ENCODE measurements at regions not wholly inside any gene's neighbourhood (a gene's known extent, or its start where the extent isn't known, plus 50 kb on each side); places are given as distances from the start of the nearest gene placed in this dataset.

DNA sequence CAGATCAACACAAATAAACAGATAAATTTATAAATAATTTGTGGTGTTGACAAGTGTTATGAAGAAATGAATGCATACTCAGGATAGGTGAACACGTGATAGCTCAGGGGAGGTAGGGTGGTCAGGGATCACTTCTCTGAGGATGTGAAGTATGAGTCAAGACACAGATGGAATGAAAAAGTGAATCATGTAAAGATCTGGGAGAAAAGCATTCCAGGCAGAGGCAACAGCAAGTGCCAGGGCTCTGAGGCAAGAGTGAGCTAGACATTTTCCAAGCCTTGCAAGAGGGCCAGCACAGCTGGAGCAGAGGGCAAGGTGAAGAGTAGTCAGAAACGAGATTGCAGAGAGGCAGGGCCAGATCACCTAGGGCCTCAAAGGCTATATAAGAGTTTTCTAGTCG is 177.8 kb downstream of the WNT5A start:
- ChIA-PET POLR2A (no interaction called here), CTCF (no interaction called here)
- H3K36me3 Mint-ChIP-seq (ENCODE audit: low read depth), result no peaks in the 10 kb centered on the region
- H3K4me3 Mint-ChIP-seq, result no peak overlapping the region
- no peaks in the 10 kb centered on the region for H3K9me3 Mint-ChIP-seq (ENCODE audit: insufficient read depth)
- no peak overlapping the region for H3K27ac Mint-ChIP-seq
- no peak for DNase-seq
- no peaks in the 10 kb centered on the region for H3K27me3 Mint-ChIP-seq (ENCODE audit: low read depth)
- no peak for ATAC-seq
- H3K4me1 Mint-ChIP-seq (ENCODE audit: low read depth), result no peaks in the 10 kb centered on the region

DNA sequence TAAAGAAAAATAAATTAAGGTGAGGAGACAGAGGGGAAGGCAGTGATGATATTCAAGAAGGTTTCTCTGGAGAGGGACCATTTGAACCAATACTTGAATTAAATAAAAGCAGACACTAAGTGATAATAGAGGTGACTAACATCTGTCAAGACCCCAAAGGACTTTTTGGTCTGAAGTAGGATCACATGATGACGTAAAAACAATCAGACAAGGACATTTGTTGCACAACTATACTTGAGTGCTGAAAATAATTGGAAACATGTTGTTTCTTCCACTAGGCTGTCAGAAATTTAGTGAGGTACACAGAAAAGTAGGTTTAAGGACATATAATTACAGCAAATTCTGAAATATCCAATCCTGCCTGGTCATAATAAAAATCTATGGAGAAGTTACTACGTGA is 179.5 kb downstream of the WNT5A start:
- ATAC-seq (no peak), DNase-seq (no peak)
- H3K27me3 Mint-ChIP-seq (ENCODE audit: low read depth), result no peaks in the 10 kb centered on the region
- no peak overlapping the region for H3K27ac Mint-ChIP-seq
- H3K36me3 Mint-ChIP-seq (ENCODE audit: low read depth), result no peaks in the 10 kb centered on the region
- POLR2A ChIA-PET, result no interaction called here
- CTCF ChIA-PET, result no interaction called here
- no peak overlapping the region for H3K4me3 Mint-ChIP-seq
- H3K4me1 Mint-ChIP-seq (ENCODE audit: low read depth), result no peaks in the 10 kb centered on the region
- H3K9me3 Mint-ChIP-seq (ENCODE audit: insufficient read depth), result no peaks in the 10 kb centered on the region

DNA sequence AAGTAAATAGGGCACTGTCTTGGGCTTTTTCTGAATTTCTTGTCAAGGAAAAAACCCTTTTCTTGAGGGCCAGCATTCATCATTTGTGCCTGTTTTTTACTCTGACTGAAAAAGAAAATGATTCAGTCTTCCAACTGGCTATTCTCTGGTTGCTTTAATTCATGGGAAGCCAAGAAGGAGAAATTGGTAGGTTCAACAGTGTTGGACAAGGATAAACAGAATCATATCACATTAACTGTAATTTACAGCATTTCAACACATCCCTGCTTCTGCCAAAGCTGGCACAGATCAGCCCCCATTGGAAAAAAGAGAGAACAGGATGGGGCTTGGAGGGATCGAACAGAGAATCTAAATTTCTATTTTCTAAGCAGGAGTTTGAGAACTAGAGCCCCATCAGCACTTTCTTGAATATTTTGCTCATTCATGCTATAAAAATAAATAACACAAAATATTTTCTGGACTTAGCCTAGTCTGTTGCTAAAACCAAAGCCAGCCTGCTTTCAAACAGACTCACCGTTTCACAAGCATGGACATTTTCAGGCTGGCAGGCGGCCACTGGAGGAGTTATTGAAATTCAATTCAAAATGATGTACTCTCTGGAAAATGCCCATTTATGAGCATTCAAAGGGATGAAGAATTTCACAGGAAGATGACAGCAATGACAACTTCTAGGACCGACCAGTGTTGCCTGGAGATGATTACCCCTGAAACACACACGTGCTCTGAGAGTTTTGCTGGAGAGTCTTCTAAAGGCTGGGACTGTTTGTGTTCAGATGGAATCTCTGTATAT is 181.2 kb downstream of the WNT5A start:
- no peaks in the 10 kb centered on the region for H3K27me3 Mint-ChIP-seq (ENCODE audit: low read depth)
- no peak overlapping the region for H3K27ac Mint-ChIP-seq
- POLR2A ChIA-PET, result no interaction called here

DNA sequence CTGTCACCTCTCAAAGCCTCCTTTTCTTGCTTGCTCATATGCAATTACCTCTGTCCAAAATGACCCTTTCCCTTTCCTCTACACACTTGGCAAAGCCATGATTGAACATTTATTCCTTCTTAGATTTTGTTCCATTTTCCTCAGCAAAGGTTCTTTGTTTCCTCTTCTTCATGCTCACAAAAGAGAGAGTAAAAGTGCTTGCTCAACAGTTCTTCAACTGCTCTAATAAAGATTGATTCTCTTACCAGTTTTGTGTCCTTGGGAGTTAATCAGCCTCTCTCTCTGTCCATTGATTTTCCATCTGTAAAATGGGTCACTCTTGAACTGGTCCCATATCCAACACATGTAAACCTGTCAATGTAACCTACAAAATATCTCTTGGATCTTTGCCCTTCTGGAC is 186.4 kb downstream of the WNT5A start:
- Mint-ChIP-seq H3K9me3 (ENCODE audit: insufficient read depth) (no peaks in the 10 kb centered on the region), H3K4me3 (no peak overlapping the region), H3K27me3 (ENCODE audit: low read depth) (no peaks in the 10 kb centered on the region), H3K4me1 (ENCODE audit: low read depth) (no peaks in the 10 kb centered on the region), H3K27ac (no peak overlapping the region), H3K36me3 (ENCODE audit: low read depth) (no peaks in the 10 kb centered on the region)
- DNase-seq, result no peak
- POLR2A ChIA-PET, result no interaction called here
- no peak for ATAC-seq
- CTCF ChIA-PET, result no interaction called here

More for the DNA sequence above, 181.2 kb downstream of the WNT5A start:
- CTCF ChIA-PET, result no interaction called here
- no peak for DNase-seq
- Mint-ChIP-seq H3K4me3 (no peak overlapping the region), H3K4me1 (ENCODE audit: low read depth) (no peaks in the 10 kb centered on the region), H3K9me3 (ENCODE audit: insufficient read depth) (no peaks in the 10 kb centered on the region), H3K36me3 (ENCODE audit: low read depth) (no peaks in the 10 kb centered on the region)
- ATAC-seq, result no peak

DNA sequence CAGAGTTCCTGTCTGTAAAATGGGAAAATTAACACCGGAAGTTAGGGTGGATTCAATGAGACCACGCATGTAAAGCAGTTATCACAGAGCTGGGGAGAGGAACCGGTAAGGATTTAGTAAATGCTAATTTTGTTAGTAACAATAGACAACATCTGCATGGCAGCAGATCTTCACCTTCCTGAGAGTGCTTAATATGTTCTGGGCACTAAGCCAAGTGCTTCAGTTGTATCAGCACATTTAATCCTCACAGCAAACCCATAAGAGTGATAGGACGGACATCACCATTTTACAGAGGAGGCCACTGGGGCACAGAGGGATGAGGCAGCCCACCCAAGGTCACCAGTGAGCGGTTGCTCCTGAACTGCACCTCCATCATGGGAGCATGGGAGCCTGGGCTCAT is 189.4 kb downstream of the WNT5A start:
- Mint-ChIP-seq H3K36me3 (ENCODE audit: low read depth) (no peaks in the 10 kb centered on the region), H3K27ac (no peak overlapping the region), H3K4me1 (ENCODE audit: low read depth) (no peaks in the 10 kb centered on the region), H3K9me3 (ENCODE audit: insufficient read depth) (no peaks in the 10 kb centered on the region), H3K4me3 (no peak overlapping the region), H3K27me3 (ENCODE audit: low read depth) (no peaks in the 10 kb centered on the region)
- POLR2A ChIA-PET, result no interaction called here
- CTCF ChIA-PET, result no interaction called here
- ATAC-seq (no peak), DNase-seq (no peak)

DNA sequence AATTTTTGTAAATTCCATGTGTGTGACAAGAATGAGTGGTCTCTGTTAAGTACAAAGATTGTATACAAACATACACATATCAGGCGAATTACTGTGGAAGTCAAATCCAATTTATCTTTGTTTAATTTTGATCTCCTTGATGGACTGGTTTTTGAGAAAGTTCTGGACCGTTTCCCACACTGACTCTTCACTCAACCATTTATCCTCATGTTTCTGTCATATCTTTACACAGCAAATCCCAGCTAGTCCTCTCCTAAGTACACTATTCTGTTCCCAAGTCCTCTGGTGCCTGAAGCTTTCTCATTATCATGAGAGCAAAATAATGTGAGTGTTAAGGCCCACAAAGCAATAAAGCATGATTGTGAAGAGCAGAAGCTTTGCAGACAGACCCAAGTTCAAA is 189.9 kb downstream of the WNT5A start:
- Mint-ChIP-seq H3K27me3 (ENCODE audit: low read depth) (no peaks in the 10 kb centered on the region), H3K4me1 (ENCODE audit: low read depth) (no peaks in the 10 kb centered on the region), H3K9me3 (ENCODE audit: insufficient read depth) (no peaks in the 10 kb centered on the region), H3K4me3 (no peak overlapping the region), H3K36me3 (ENCODE audit: low read depth) (no peaks in the 10 kb centered on the region), H3K27ac (no peak overlapping the region)
- POLR2A ChIA-PET, result interaction anchor here (0.6 kb wide), 1 partner anchor 451 kb away, joined by 3 read pairs; no protein-coding TSS in a partner anchor
- ATAC-seq, result no peak
- CTCF ChIA-PET, result no interaction called here
- no peak for DNase-seq

DNA sequence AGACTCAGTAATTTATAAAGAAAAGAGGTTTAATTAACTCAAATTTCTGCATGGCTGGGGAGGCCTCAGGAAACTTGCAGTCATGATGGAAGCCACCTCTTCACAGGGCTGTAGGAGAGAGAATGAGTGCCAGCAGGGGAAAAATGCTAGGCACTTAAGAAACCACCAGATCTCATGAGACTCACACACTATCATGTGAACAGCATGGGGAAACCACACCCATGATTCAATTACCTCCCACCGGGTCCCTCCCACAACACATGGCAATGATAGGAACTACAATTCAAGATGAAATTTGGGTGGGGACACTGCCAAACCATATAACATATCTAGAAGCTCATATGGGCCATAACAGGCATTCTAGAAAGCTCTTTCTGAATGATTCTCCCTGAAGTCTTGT is 190.3 kb downstream of the WNT5A start:
- Mint-ChIP-seq H3K36me3 (ENCODE audit: low read depth) (no peaks in the 10 kb centered on the region), H3K27me3 (ENCODE audit: low read depth) (no peaks in the 10 kb centered on the region)
- CTCF ChIA-PET, result no interaction called here

DNA sequence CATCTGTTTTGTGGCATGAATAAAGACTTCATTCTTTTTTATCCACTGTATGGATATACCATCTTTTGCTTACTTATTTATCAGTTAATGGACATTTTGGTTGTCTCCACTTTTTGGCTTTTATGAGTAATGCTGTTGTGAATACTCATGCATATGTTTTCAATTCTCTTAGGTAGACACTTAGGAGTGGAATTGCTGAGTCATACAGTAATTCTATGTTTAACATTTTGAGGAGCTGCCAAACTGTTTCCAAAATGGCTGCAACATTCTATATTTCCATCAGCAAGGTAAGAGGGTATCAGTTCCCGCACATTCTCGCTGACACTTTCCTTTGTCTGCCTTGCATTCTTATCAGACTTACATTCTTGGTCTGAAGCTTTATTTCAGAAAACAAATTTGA is 191.1 kb downstream of the WNT5A start:
- ATAC-seq (no peak), DNase-seq (no peak)
- ChIA-PET CTCF (no interaction called here), POLR2A (no interaction called here)
- no peak overlapping the region for H3K4me3 Mint-ChIP-seq
- no peak overlapping the region for H3K27ac Mint-ChIP-seq
- H3K36me3 Mint-ChIP-seq (ENCODE audit: low read depth), result no peaks in the 10 kb centered on the region
- H3K9me3 Mint-ChIP-seq (ENCODE audit: insufficient read depth), result no peaks in the 10 kb centered on the region
- H3K27me3 Mint-ChIP-seq (ENCODE audit: low read depth), result no peaks in the 10 kb centered on the region
- H3K4me1 Mint-ChIP-seq (ENCODE audit: low read depth), result no peaks in the 10 kb centered on the region

More for the DNA sequence above, 190.3 kb downstream of the WNT5A start:
- Mint-ChIP-seq H3K9me3 (ENCODE audit: insufficient read depth) (no peaks in the 10 kb centered on the region), H3K4me3 (no peak overlapping the region), H3K27ac (no peak overlapping the region), H3K4me1 (ENCODE audit: low read depth) (no peaks in the 10 kb centered on the region)
- no peak for ATAC-seq
- DNase-seq, result no peak
- POLR2A ChIA-PET, result interaction anchor here (0.6 kb wide), 1 partner anchor 450 kb away, joined by 3 read pairs; no protein-coding TSS in a partner anchor

DNA sequence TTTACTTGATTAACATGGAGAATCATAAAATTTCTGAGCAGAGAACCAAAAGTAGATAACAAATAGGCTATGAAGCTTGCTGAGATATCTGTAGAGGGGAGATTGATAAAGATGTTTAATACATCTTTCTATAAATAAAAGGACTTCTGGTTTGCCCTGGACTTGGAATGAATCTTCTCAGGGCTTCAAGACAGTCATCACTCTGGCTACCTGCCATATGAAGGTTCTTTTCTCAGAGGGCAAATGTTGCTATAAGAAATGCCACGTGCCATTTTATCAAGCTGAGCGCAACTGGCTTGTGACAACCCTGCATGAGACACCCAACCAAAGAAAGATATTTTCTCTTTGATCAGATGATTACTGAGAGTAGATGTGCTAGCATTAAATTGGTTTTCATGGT is 192.5 kb downstream of the WNT5A start:
- Mint-ChIP-seq H3K36me3 (ENCODE audit: low read depth) (no peaks in the 10 kb centered on the region), H3K27me3 (ENCODE audit: low read depth) (no peaks in the 10 kb centered on the region), H3K9me3 (ENCODE audit: insufficient read depth) (no peaks in the 10 kb centered on the region), H3K4me1 (ENCODE audit: low read depth) (no peaks in the 10 kb centered on the region), H3K4me3 (no peak overlapping the region), H3K27ac (no peak overlapping the region)
- DNase-seq, result no peak
- POLR2A ChIA-PET, result no interaction called here
- no peak for ATAC-seq
- CTCF ChIA-PET, result no interaction called here

DNA sequence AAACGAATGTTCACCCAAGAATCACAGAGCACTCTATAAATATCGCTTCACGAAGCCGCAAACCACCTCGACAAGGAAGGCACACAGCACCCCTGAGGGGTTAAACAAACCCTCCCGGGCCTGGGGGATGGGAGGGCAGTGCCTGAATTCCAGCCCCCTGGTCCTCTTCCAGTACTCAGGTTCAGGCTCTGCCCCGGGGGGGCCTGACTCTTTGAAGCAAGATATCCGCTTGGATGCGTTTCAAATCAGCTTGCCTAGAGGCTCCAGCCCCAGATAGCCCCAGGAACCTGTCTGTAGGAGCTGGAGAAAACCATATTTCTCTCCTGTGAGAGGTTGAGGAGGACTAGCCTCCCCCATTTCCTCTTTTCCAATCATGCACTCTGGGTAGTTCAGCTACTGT is 194.7 kb downstream of the WNT5A start:
- Mint-ChIP-seq H3K27me3 (ENCODE audit: low read depth) (no peaks in the 10 kb centered on the region), H3K9me3 (ENCODE audit: insufficient read depth) (no peaks in the 10 kb centered on the region), H3K36me3 (ENCODE audit: low read depth) (no peaks in the 10 kb centered on the region), H3K4me3 (no peak overlapping the region), H3K4me1 (ENCODE audit: low read depth) (no peaks in the 10 kb centered on the region), H3K27ac (no peak overlapping the region)
- no peak for DNase-seq
- ChIA-PET CTCF (interaction anchor here (0.8 kb wide), 1 partner anchor 959 kb away, joined by 3 read pairs; no protein-coding TSS in a partner anchor), POLR2A (no interaction called here)
- no peak for ATAC-seq

DNA sequence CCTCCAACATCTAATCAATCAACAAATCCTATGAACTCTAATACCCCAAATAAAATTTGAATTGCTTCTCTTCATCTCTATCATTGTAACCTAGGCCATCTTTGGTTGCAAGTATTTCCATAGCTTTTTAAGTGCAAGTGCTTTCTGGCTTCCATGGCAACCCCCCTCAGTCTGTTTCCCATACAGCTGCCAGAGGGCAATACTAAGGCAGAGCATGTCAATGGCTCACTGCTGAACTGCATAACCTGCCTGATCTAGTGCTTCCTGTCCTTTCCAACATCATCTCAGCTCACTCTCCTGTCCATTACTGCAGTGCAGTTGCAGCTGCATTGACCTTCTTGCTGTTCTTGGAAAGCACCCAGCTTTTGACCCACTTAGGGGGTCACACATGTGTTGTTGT is 198.4 kb downstream of the WNT5A start:
- DNase-seq, result no peak
- no peaks in the 10 kb centered on the region for H3K9me3 Mint-ChIP-seq (ENCODE audit: insufficient read depth)
- H3K36me3 Mint-ChIP-seq (ENCODE audit: low read depth), result no peaks in the 10 kb centered on the region
- H3K4me3 Mint-ChIP-seq, result no peak overlapping the region
- no peak overlapping the region for H3K27ac Mint-ChIP-seq
- POLR2A ChIA-PET, result no interaction called here
- ATAC-seq, result no peak
- no peaks in the 10 kb centered on the region for H3K4me1 Mint-ChIP-seq (ENCODE audit: low read depth)
- CTCF ChIA-PET, result no interaction called here
- no peaks in the 10 kb centered on the region for H3K27me3 Mint-ChIP-seq (ENCODE audit: low read depth)

DNA sequence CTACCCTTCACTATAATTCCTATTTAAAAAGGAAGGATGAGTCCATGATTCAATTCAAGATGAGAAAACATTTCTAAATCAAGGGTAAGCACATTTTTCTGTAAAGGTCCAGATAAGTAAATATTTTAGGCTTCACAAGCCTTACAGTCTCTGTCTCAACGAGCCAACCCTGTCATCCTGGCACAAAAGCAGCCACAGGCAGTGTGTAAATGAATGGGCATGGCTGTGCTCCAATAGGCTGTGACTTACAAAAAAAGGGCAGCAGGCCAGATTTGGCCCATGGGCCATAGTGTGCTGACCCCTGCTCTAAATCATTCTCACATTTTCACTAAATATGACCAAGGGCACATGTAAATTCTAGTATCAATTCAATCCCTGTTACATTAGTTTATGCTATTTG is 200.4 kb downstream of the WNT5A start:
- no peaks in the 10 kb centered on the region for H3K9me3 Mint-ChIP-seq (ENCODE audit: insufficient read depth)
- no peaks in the 10 kb centered on the region for H3K4me1 Mint-ChIP-seq (ENCODE audit: low read depth)
- H3K27ac Mint-ChIP-seq, result no peak overlapping the region
- no peak for ATAC-seq
- POLR2A ChIA-PET, result no interaction called here
- H3K27me3 Mint-ChIP-seq (ENCODE audit: low read depth), result no peaks in the 10 kb centered on the region
- no peak overlapping the region for H3K4me3 Mint-ChIP-seq
- no peaks in the 10 kb centered on the region for H3K36me3 Mint-ChIP-seq (ENCODE audit: low read depth)
- CTCF ChIA-PET, result no interaction called here
- no peak for DNase-seq

DNA sequence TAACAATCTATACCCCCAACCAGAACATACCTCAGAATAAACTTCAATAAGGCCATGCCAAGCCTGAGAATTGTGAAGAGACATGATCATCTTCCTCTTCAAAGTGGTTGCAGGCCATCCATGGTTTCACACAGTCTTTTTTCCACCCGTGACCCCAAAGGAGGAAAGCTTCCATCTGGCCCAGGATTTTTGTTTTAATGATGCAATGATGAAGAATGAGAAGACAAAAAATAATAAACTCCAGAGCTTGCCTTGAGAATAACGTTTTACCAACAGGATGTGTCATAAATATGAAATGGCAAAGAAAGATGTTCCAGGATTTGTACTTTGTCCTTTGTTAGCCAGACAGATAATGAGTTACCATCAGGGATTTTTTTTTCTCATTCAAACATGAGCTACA is 201.9 kb downstream of the WNT5A start:
- no peak for DNase-seq
- ChIA-PET CTCF (no interaction called here), POLR2A (no interaction called here)
- no peak overlapping the region for H3K27ac Mint-ChIP-seq
- no peaks in the 10 kb centered on the region for H3K27me3 Mint-ChIP-seq (ENCODE audit: low read depth)
- no peaks in the 10 kb centered on the region for H3K36me3 Mint-ChIP-seq (ENCODE audit: low read depth)
- H3K4me1 Mint-ChIP-seq (ENCODE audit: low read depth), result no peaks in the 10 kb centered on the region
- no peaks in the 10 kb centered on the region for H3K9me3 Mint-ChIP-seq (ENCODE audit: insufficient read depth)
- no peak for ATAC-seq
- no peak overlapping the region for H3K4me3 Mint-ChIP-seq
